Caco-2 (cell line): ENCODE measurements at regions not wholly inside any gene's neighbourhood (a gene's known extent, or its start where the extent isn't known, plus 50 kb on each side); places are given as distances from the start of the nearest gene placed in this dataset.
"Not testable (repeated sequence)": the region's sequence is repeated elsewhere in the genome, so short reads cannot be mapped to it uniquely, and the experiment has no call there.

Experiments
- BruUV-seq: library from RNA; stranded (reverse); fragments of 400-500 nt; replicated peaks from 2 replicates; lab custom pipeline; 2021; lab: Mats Ljungman, UMichigan
- CTCF ChIA-PET: fragments of 300-600 bp; sonication (Branson Sonifier 250); formaldehyde crosslinking; loops from one replicate; lab custom pipeline; 2022; ENCODE audit warnings: antibody characterized with exemption; lab: Charles Lee
- POLR2A ChIA-PET: fragments of 300-600 bp; sonication (Branson Sonifier 250); formaldehyde crosslinking; loops from one replicate; lab custom pipeline; 2022; ENCODE audit warnings: antibody characterized with exemption; lab: Charles Lee
- DNase-seq, 2 experiments: peaks; one replicate each; pipeline versions ENCODE4 v3.0.0 to v3.0.0-alpha.2; 2020 to 2022
- H3K27me3 ChIP-seq: replicated peaks from 2 replicates; pipeline ENCODE4 v1.6.0; 2011; ENCODE audit warnings: low read length; ENCODE audit not compliant: control insufficient read depth, insufficient read depth
- H3K36me3 ChIP-seq: 2 replicates; pipeline ENCODE4 v1.5.1; 2011; ENCODE audit warnings: low read length; ENCODE audit not compliant: control insufficient read depth, insufficient read depth
- H3K4me1 ChIP-seq: fragments of 250-450 bp; sonication (Bioruptor Pico); 2 replicates; pipeline ENCODE4 v1.5.1; 2020; ENCODE audit warnings: mild to moderate bottlenecking
- H3K4me3 ChIP-seq: 2 replicates; pipeline ENCODE4 v1.5.1; 2011; ENCODE audit warnings: low read depth, mild to moderate bottlenecking, control low read depth, low read length
- H3K9me3 ChIP-seq: fragments of 250-450 bp; sonication (Bioruptor Pico); 2 replicates; pipeline ENCODE4 v1.5.1; 2020; ENCODE audit warnings: mild to moderate bottlenecking, moderate library complexity
- H3K27ac Mint-ChIP-seq: one replicate; pipeline ENCODE4 v1.8.0; 2022; ENCODE audit warnings: mixed read lengths; ENCODE audit not compliant: unreplicated experiment
- H3K27me3 Mint-ChIP-seq: one replicate; pipeline ENCODE4 v1.8.0; 2022; ENCODE audit warnings: mixed read lengths; ENCODE audit not compliant: insufficient read depth, unreplicated experiment
- H3K36me3 Mint-ChIP-seq: one replicate; pipeline ENCODE4 v1.8.0; 2022; ENCODE audit warnings: mild to moderate bottlenecking, mixed read lengths; ENCODE audit not compliant: insufficient read depth, unreplicated experiment
- H3K4me1 Mint-ChIP-seq: one replicate; pipeline ENCODE4 v1.8.0; 2022; ENCODE audit warnings: low read depth, mixed read lengths; ENCODE audit not compliant: unreplicated experiment
- H3K4me3 Mint-ChIP-seq: one replicate; pipeline ENCODE4 v1.8.0; 2022; ENCODE audit warnings: mild to moderate bottlenecking, moderate library complexity, mixed read lengths; ENCODE audit not compliant: unreplicated experiment
- H3K9me3 Mint-ChIP-seq: one replicate; pipeline ENCODE4 v1.8.0; 2022; ENCODE audit warnings: mixed read lengths; ENCODE audit not compliant: unreplicated experiment
- intact Hi-C: fragments of 100-400 bp; cut with micrococcal nuclease; formaldehyde crosslinking; loops from one replicate; pipeline ENCODE4 v1.10.0; 2022; ENCODE audit not compliant: unreplicated experiment

DNA sequence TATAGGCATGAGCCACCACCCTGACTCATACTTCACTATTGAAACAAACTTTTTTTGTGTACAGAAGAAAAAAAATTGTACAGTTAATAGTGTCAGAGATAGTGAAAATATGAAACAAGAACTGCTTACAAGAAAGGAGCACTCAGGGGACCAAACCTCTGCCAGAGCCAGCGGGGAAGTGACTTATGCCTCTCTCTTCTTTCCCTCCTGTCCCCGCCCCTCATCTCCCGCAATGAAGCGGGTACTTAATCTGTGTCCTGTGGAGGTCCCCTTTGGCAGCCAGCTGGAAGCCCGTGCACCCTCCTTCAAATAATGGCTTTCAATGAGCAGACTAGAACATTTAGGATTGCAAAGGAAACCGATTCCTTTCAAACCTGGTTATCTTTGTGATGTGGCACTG lies 51.5 kb downstream of the PPIAL4A start:
- Mint-ChIP-seq H3K36me3 (peaks cover 11% of the 10 kb centered on the region), H3K27ac (peak overlapping the region; percentile 23)
- CTCF ChIA-PET, H3K4me3 ChIP-seq, DNase-seq, H3K27me3 Mint-ChIP-seq, H3K9me3 Mint-ChIP-seq, BruUV-seq, H3K4me1 ChIP-seq, H3K36me3 ChIP-seq, H3K27me3 ChIP-seq, H3K9me3 ChIP-seq, intact Hi-C loops, H3K4me3 Mint-ChIP-seq, POLR2A ChIA-PET, H3K4me1 Mint-ChIP-seq: not testable (repeated sequence)

DNA sequence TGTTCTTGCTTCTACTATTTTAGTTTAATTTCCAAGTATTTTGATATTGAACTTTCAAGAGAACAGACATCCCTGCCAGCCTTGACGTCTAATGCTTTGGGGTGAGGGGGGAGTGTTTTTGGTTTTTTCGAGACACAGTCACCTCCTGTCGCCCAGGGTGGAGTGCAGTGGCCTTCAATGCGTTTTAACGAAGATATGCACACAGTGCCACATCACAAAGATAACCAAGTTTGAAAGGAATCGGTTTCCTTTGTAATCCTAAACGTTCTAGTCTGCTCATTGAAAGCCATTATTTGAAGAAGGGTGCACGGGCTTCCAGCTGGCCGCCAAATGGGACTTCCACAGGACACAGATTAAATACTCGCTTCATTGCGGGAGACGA lies 52.3 kb downstream of the PPIAL4A start:
- POLR2A ChIA-PET, intact Hi-C loops, H3K9me3 ChIP-seq, H3K36me3 ChIP-seq, H3K9me3 Mint-ChIP-seq, H3K27me3 ChIP-seq, CTCF ChIA-PET, H3K4me1 ChIP-seq, H3K4me1 Mint-ChIP-seq, H3K27me3 Mint-ChIP-seq, DNase-seq: not testable (repeated sequence)
- Mint-ChIP-seq H3K4me3 (peak overlapping the region; percentile 81), H3K36me3 (peaks cover 11% of the 10 kb centered on the region), H3K27ac (peak overlapping the region; percentile 100)
- BruUV-seq: TSS peak; percentile 32
- H3K4me3 ChIP-seq: peak overlapping the region; percentile 34

DNA sequence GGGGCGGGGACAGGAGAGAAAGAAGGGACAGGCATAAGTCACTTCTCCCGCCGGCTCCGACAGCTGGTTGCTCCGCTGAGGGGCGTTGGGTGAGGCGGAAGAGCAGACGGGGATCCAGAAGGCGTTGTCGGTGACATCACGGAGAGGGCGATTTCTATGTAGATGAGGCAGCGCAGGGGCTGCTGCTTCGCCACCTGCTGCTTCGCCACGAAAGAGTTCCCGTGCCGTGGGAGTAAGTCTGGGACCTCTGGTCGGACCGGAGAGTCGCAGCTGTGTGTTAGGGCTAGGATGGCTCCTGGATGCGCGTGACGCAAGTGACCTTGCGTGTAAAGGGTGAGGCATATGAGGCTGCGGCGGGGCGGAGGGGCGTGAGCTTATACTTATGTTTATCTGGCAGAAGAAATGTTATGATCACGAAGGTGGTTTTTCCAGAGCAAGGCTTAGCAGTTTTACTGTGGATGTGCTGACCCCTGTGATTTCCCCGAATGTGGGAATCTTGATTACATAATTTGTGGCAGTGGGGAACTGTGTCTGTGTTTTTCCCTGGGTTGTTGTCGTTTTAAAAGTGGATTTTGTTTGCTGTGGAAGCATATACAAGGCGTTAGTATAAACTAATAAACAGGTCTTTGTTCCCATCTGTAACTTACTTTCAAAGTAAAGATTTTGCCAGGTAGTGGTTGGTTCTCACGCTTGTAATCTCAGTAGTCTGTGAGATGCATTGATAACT lies 52.8 kb downstream of the PPIAL4A start:
- H3K9me3 Mint-ChIP-seq: not testable (repeated sequence)
- Mint-ChIP-seq H3K27ac (peak overlapping the region; percentile 100), H3K36me3 (peaks cover 11% of the 10 kb centered on the region)

DNA sequence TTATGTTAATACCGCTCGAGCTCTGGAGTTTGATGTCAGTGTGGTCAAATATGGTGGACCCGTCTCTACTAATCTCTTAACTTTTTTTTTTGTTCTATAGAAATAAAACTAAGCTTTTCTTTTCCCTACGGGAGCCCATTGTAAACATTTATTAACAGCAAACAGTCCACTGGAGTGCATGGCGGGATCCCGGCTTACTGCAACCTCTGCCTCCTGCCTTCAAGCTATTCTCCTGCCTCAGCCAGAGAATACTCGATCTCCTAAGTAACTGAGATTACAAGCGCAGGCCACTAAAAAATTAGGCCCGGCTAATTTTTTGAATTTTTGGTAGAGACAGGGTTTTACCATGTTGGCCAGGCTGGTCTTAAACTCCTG lies 53.4 kb downstream of the PPIAL4A start:
- BruUV-seq: not testable (repeated sequence)

More for the DNA sequence above, 52.8 kb downstream of the PPIAL4A start:
- H3K9me3 ChIP-seq, H3K27me3 Mint-ChIP-seq, POLR2A ChIA-PET, H3K36me3 ChIP-seq, H3K4me1 Mint-ChIP-seq, CTCF ChIA-PET, H3K4me1 ChIP-seq, H3K27me3 ChIP-seq, intact Hi-C loops: not testable (repeated sequence)
- H3K4me3 Mint-ChIP-seq: peak overlapping the region; percentile 81
- TSS peak; percentile 100 for BruUV-seq
- peak overlapping the region; percentile 34 for H3K4me3 ChIP-seq
- DNase-seq: peak; percentile 79 to 88

DNA sequence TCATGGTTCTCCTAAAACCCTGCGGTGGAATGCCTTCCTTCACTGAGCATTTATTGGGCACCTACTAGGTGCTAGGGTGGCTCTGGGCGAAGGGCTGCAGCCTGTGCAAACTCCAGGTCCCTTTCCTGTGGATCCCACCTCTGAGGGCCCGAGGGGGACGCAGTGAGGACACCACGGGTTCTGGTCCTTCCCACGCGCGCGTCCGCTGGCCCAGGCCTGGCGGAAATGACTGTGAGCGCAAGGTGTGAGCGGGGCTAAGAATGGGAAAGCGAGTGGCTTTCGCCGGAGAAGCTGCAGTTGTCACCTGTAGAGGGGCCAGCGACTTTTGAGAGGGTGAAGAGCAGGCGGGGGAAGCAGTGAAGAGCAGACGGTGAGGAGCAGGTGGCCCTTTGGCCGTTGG lies 55.1 kb downstream of the PPIAL4A start:
- not testable (repeated sequence) for H3K9me3 Mint-ChIP-seq, H3K27me3 Mint-ChIP-seq
- H3K36me3 Mint-ChIP-seq: peaks cover 11% of the 10 kb centered on the region

More for the DNA sequence above, 53.4 kb downstream of the PPIAL4A start:
- H3K9me3 Mint-ChIP-seq, H3K4me1 Mint-ChIP-seq, intact Hi-C loops, H3K27me3 Mint-ChIP-seq, CTCF ChIA-PET, H3K27me3 ChIP-seq, H3K4me1 ChIP-seq, H3K36me3 ChIP-seq, DNase-seq, H3K9me3 ChIP-seq, H3K4me3 ChIP-seq, POLR2A ChIA-PET: not testable (repeated sequence)
- Mint-ChIP-seq H3K36me3 (peaks cover 11% of the 10 kb centered on the region), H3K4me3 (peak overlapping the region; percentile 81), H3K27ac (peak overlapping the region; percentile 100)

DNA sequence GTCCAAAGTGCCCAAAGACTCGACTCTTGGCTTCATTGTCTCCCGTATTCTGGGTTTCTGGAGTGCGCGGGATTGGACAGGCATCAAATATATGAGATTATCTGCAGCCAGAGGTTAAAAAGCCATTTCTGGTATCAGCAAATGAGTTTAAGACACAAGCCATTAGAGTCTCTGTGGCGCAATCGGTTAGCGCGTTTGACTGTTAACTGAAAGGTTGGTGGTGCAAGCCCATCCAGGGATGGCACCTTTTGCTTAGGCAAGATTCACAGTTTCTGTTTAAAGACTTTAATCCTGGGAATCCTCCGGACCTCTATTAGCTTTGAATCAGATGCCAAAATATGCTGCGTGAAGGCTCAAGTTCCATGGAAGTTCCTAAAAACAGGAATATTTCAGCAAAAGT lies 55.6 kb downstream of the PPIAL4A start:
- H3K27ac Mint-ChIP-seq, CTCF ChIA-PET, H3K4me3 ChIP-seq, H3K9me3 Mint-ChIP-seq, H3K4me1 Mint-ChIP-seq, H3K4me3 Mint-ChIP-seq, POLR2A ChIA-PET, H3K27me3 Mint-ChIP-seq, BruUV-seq, H3K4me1 ChIP-seq, H3K36me3 ChIP-seq, H3K9me3 ChIP-seq, DNase-seq, H3K27me3 ChIP-seq, intact Hi-C loops: not testable (repeated sequence)
- H3K36me3 Mint-ChIP-seq: peaks cover 11% of the 10 kb centered on the region

More for the DNA sequence above, 55.1 kb downstream of the PPIAL4A start:
- H3K4me1 Mint-ChIP-seq, CTCF ChIA-PET, H3K4me3 ChIP-seq, H3K4me1 ChIP-seq, BruUV-seq, H3K36me3 ChIP-seq, H3K9me3 ChIP-seq, H3K27me3 ChIP-seq, POLR2A ChIA-PET, H3K4me3 Mint-ChIP-seq, DNase-seq, intact Hi-C loops, H3K27ac Mint-ChIP-seq: not testable (repeated sequence)

DNA sequence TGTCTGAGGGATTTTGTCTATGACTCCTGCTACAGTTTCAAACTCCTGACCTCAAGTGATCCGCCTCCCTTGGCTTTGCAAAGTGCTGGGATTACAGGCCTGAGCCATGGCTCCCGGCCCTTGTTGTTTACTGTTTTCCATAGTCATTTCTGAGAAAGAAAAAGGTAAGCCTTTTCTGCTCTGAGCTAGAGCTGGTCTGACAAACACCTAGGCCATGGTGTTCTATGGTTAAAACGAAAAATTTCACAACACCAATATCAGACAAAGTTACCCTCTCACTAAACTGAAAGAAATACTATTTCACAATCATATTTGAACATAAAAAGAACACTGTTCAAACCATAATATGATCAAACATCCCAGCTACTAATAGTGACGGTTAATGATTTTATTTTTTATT lies 57.5 kb downstream of the PPIAL4A start:
- H3K9me3 Mint-ChIP-seq, H3K27me3 Mint-ChIP-seq, POLR2A ChIA-PET, H3K27me3 ChIP-seq, DNase-seq, H3K36me3 Mint-ChIP-seq, H3K4me3 ChIP-seq, H3K4me3 Mint-ChIP-seq, H3K4me1 ChIP-seq, H3K27ac Mint-ChIP-seq, BruUV-seq, H3K36me3 ChIP-seq, intact Hi-C loops, H3K4me1 Mint-ChIP-seq, CTCF ChIA-PET, H3K9me3 ChIP-seq: not testable (repeated sequence)
